ENCODE measurements at regions not wholly inside any gene's neighbourhood (a gene's known extent, or its start where the extent isn't known, plus 50 kb on each side); places are given as distances from the start of the nearest gene placed in this dataset.

GRCh38 chr4:1505511-1506460, 99.5 kb upstream of the NKX1-1 start:
- no peak overlapping the region for H2AFZ ChIP-seq (ENCODE audit: insufficient read depth, low read depth, low read length, poor library complexity, severe bottlenecking)
- H3K9me3 ChIP-seq (ENCODE audit: control extremely low read depth in 1 of 3, control insufficient read depth in 2 of 3, insufficient read depth in 1 of 3, low read length in 2 of 3), result peaks cover 0 to 17% (median 0%) of the 10 kb centered on the region in 3 donors
- intact Hi-C loops (cut with micrococcal nuclease), result no loop called here
- H4K20me1 ChIP-seq (ENCODE audit: control insufficient read depth, insufficient read depth, low read length, poor library complexity, severe bottlenecking), result no peaks in the 10 kb centered on the region
- H3K4me2 ChIP-seq (replicated peaks; ENCODE audit: low read depth, low read length, poor library complexity, severe bottlenecking), result no peak overlapping the region
- Mint-ChIP-seq H3K27ac (no peak overlapping the region), H3K9me3 (ENCODE audit: insufficient read depth) (no peaks in the 10 kb centered on the region), H3K4me1 (no peaks in the 10 kb centered on the region), H3K4me3 (no peak overlapping the region), H3K27me3 (peaks cover 10% of the 10 kb centered on the region)
- no peak for TF ChIP-seq CTCF (IDR thresholded peaks at IDR 0.05)
- TF ChIP-seq EZH2 (IDR thresholded peaks at IDR 0.05; ENCODE audit: borderline replicate concordance, insufficient read depth, low read depth, low read length, poor library complexity, severe bottlenecking), result no peak
- no peaks in the 10 kb centered on the region for H3K79me2 ChIP-seq (ENCODE audit: control insufficient read depth, insufficient read depth, low read length)
- ChIA-PET POLR2A (no interaction called here), CTCF (no interaction called here)
- no peak overlapping the region for H3K27ac ChIP-seq (ENCODE audit: low read length in 2 of 2)
- peaks cover 0 to 11% (median 0%) of the 10 kb centered on the region in 4 experiments for H3K27me3 ChIP-seq (replicated peaks in 1 of 4; ENCODE audit: control extremely low read depth in 1 of 4, control insufficient read depth in 3 of 4, insufficient read depth in 4 of 4, low read length in 3 of 4)
- no peak overlapping the region for H3K9ac ChIP-seq (ENCODE audit: low read length)
- no peaks in the 10 kb centered on the region for H3K36me3 ChIP-seq (replicated peaks in 1 of 2; ENCODE audit: control extremely low read depth in 1 of 2, control insufficient read depth in 1 of 2, extremely low read depth in 1 of 2, insufficient read depth in 2 of 2, low read length in 1 of 2)
- 74% methylated on average over 17 of the region's 24 CpGs for WGBS (ENCODE audit: insufficient coverage)
- no peak overlapping the region for H3K4me3 ChIP-seq (ENCODE audit: control extremely low read depth in 1 of 5, extremely low read depth in 1 of 5, insufficient read depth in 1 of 5, low read depth in 2 of 5, low read length in 4 of 5)
- no peaks in the 10 kb centered on the region for H3K4me1 ChIP-seq (ENCODE audit: control insufficient read depth in 2 of 2, insufficient read depth in 2 of 2, low read length in 2 of 2)
- DNase-seq (no peak), ATAC-seq (ENCODE audit: low read depth) (no peak)
